K562 (cell line): ENCODE measurements at regions not wholly inside any gene's neighbourhood (a gene's known extent, or its start where the extent isn't known, plus 50 kb on each side); places are given as distances from the start of the nearest gene placed in this dataset.

ENCODE experiments used
- ATAC-seq: fragments of 200-7000 bp; cut with Tn5 transposase; 3 replicates; pipeline ENCODE4 v1.9.1; 2020; ENCODE audit warnings: moderate library complexity
- BruUV-seq: library from RNA; stranded (reverse); fragments of 400-500 nt; replicated peaks from 2 replicates; lab custom pipeline; 2021; lab: Mats Ljungman, UMichigan
- CTCF ChIA-PET: fragments of 300-600 bp; formaldehyde crosslinking; extraction: SDS; loops from one replicate; lab custom pipeline; 2021; ENCODE audit warnings: low intra/inter-chr PET ratio; lab: Yijun Ruan, JAX
- POLR2A ChIA-PET: fragments of 300-600, 350-650 bp; sonication (Branson Sonifier 250); formaldehyde crosslinking; extraction: SDS; loops from one replicate; lab custom pipeline; 2021; ENCODE audit warnings: antibody characterized with exemption, inconsistent platforms; lab: Yijun Ruan, JAX
- DNase-seq, 4 experiments: peaks; one replicate each; pipeline versions ENCODE4 v3.0.0 to v3.0.0-alpha.2; 2011 to 2018; ENCODE audit warnings: low spot score in 3 of 4, mixed read lengths in 3 of 4; ENCODE audit errors: extremely low read depth in 1 of 4
- FAIRE-seq: peaks from 2 replicates; lab custom pipeline; 2011; peaks lifted over from hg19 to GRCh38; lab: Jason Lieb, UNC
- H2AFZ ChIP-seq: 2 replicates; pipeline ENCODE4 v1.6.0; 2011; ENCODE audit warnings: low read depth, low read length, control low read depth, inconsistent platforms
- H3K27ac ChIP-seq: fragments of 200-600 bp; 3 replicates; pipeline ENCODE4 v1.8.0; 2011; ENCODE audit warnings: low read depth, mild to moderate bottlenecking, control low read depth, inconsistent platforms, low read length, moderate library complexity, mixed read lengths; ENCODE audit errors: extremely low read depth
- H3K27me3 ChIP-seq, 2 experiments: fragments of 300-600 bp in 1 of 2; 2 replicates in 1 of 2; 3 replicates in 1 of 2; pipeline versions ENCODE4 v1.6.0 to v1.8.0; 2011; ENCODE audit warnings: inconsistent platforms in 2 of 2, low read length in 2 of 2, mild to moderate bottlenecking in 1 of 2, mixed read lengths in 1 of 2, moderate library complexity in 1 of 2; ENCODE audit not compliant: control insufficient read depth in 2 of 2, insufficient read depth in 2 of 2
- H3K36me3 ChIP-seq: fragments of 300-600 bp; 3 replicates; pipeline ENCODE4 v1.8.0; 2011; ENCODE audit warnings: mild to moderate bottlenecking, low read length, inconsistent platforms; ENCODE audit not compliant: control insufficient read depth, insufficient read depth
- H3K4me1 ChIP-seq, 2 experiments: fragments of 200-600 bp in 1 of 2; replicated peaks in 1 of 2; 2 replicates in 1 of 2; 3 replicates in 1 of 2; pipeline versions ENCODE4 v1.5.1 to v1.8.0; 2011; ENCODE audit warnings: inconsistent platforms in 2 of 2, low read length in 2 of 2, mild to moderate bottlenecking in 1 of 2, mixed read lengths in 1 of 2, moderate library complexity in 1 of 2; ENCODE audit not compliant: control insufficient read depth in 2 of 2, insufficient read depth in 2 of 2
- H3K4me2 ChIP-seq: 2 replicates; pipeline ENCODE4 v1.6.1; 2011; ENCODE audit warnings: low read length, control low read depth, inconsistent platforms, mixed read lengths; ENCODE audit not compliant: insufficient read depth
- H3K4me3 ChIP-seq: fragments of 200-600 bp; sonication (generic), shearing (Covaris generic); 2 replicates; pipeline ENCODE4 v1.5.1; 2016; ENCODE audit warnings: control low read depth, inconsistent platforms
- H3K79me2 ChIP-seq: fragments of 200-600 bp; 3 replicates; pipeline ENCODE4 v1.8.0; 2011; ENCODE audit warnings: low read length, inconsistent platforms; ENCODE audit not compliant: control insufficient read depth, insufficient read depth
- H3K9ac ChIP-seq, 2 experiments: 2 replicates each; pipeline versions ENCODE4 v1.6.0 to v1.6.1; 2011; ENCODE audit warnings: low read depth in 2 of 2, low read length in 2 of 2, control low read depth in 1 of 2, inconsistent platforms in 1 of 2, mild to moderate bottlenecking in 1 of 2, mixed read lengths in 1 of 2; ENCODE audit not compliant: insufficient read depth in 1 of 2
- H3K9me1 ChIP-seq: one replicate; pipeline ENCODE4 v1.6.0; 2011; ENCODE audit warnings: inconsistent platforms, mild to moderate bottlenecking, low read length, moderate library complexity; ENCODE audit not compliant: control insufficient read depth, insufficient read depth
- H3K9me3 ChIP-seq: replicated peaks from 2 replicates; pipeline ENCODE4 v1.5.1; 2011; ENCODE audit warnings: low read depth, low read length, inconsistent platforms; ENCODE audit not compliant: control insufficient read depth, insufficient read depth
- H4K20me1 ChIP-seq: replicated peaks from 2 replicates; pipeline ENCODE4 v1.6.1; 2011; ENCODE audit warnings: low read length, inconsistent platforms, mixed read lengths; ENCODE audit not compliant: control insufficient read depth, insufficient read depth
- MITF ChIP-seq: IDR thresholded peaks from 2 replicates; pipeline ENCODE4 v1.6.1; 2014; ENCODE audit warnings: antibody characterized with exemption
- PKNOX1 ChIP-seq: fragments of 450-650 bp; IDR thresholded peaks from 2 replicates; pipeline ENCODE4 v1.6.1; 2016
- SMAD2 ChIP-seq: fragments of 150-350 bp; IDR thresholded peaks from 2 replicates; pipeline ENCODE4 v1.6.1; 2014; ENCODE audit warnings: low read depth, mild to moderate bottlenecking, low read length
- SRSF3 ChIP-seq: fragments of 200-400 bp; formaldehyde crosslinking; IDR thresholded peaks from 2 replicates; pipeline ENCODE4 v1.6.1; 2016; ENCODE audit warnings: mild to moderate bottlenecking, low read length, moderate library complexity; ENCODE audit not compliant: insufficient read depth
- ZNF639 ChIP-seq, 2 experiments: fragments of 200-800 bp in 1 of 2; sonication (Bioruptor generic) in 1 of 2; sonication (generic) in 1 of 2; formaldehyde crosslinking in 1 of 2; IDR thresholded peaks in 1 of 2; conservative IDR thresholded peaks in 1 of 2; 2 replicates each; pipeline versions ENCODE4 v1.5.0 to v1.6.1; 2016 to 2020; ENCODE audit warnings: missing compliant biosample characterization in 1 of 2, missing genetic modification characterization in 1 of 2, missing genetic modification reagents in 1 of 2
- WGBS: fragments of 100-300 bp; shearing (Covaris generic); methylation state at CpG from one replicate; pipeline ENCODE4 v1.1.6; 2016; ENCODE audit warnings: low coverage, mixed read lengths; ENCODE audit not compliant: insufficient coverage; ENCODE audit errors: missing lambda C conversion rate; 5-methylcytosine and 5-hydroxymethylcytosine counted together
- in situ Hi-C: fragments of 300-500 bp; cut with MboI; formaldehyde crosslinking; loops from 4 replicates; pipeline ENCODE4 v1.15.0; 2018; ENCODE audit warnings: inconsistent platforms, mixed read lengths
- intact Hi-C: fragments of 100-400 bp; cut with micrococcal nuclease; formaldehyde crosslinking; loops from 2 replicates; pipeline ENCODE4 v1.14.2; 2022

GRCh38 chr5:116650964-116651363 is 76.3 kb upstream of the SEMA6A start (continued):
- TF ChIP-seq PKNOX1, result no peak
- no peak for TF ChIP-seq ZNF639 (CRISPR knock-in tag; conservative IDR thresholded peaks at IDR 0.05 in 1 of 2, IDR thresholded peaks at IDR 0.05 in 1 of 2)
- TF ChIP-seq SMAD2, result no peak
- TF ChIP-seq MITF, result no peak

- Histone ChIP-seq H3K27ac (no peak overlapping the region), H3K4me3 (no peak overlapping the region), H3K4me1 (no peaks in the 10 kb centered on the region), H3K9me1 (no peaks in the 10 kb centered on the region), H3K79me2 (no peaks in the 10 kb centered on the region), H4K20me1 (no peaks in the 10 kb centered on the region), H3K36me3 (no peaks in the 10 kb centered on the region), H3K4me2 (no peak overlapping the region), H3K9ac (no peak overlapping the region), H2AFZ (no peak overlapping the region), H3K27me3 (no peaks in the 10 kb centered on the region), H3K9me3 (no peaks in the 10 kb centered on the region)
- WGBS, result 2% methylated on average over 6 of the region's 7 CpGs
- ATAC-seq, result no peak
- DNase-seq, result no peak
- in situ Hi-C loops (no loop called here), intact Hi-C loops (no loop called here)
- ChIA-PET POLR2A (no interaction called here), CTCF (no interaction called here)
- FAIRE-seq, result no peak
- no TSS peak for BruUV-seq
- TF ChIP-seq SRSF3, result no peak
Observed at GRCh38 chr5:116650544-116650943, 75.9 kb upstream of the SEMA6A start.
